Loucy (cell line): ENCODE measurements at regions not wholly inside any gene's neighbourhood (a gene's known extent, or its start where the extent isn't known, plus 50 kb on each side); places are given as distances from the start of the nearest gene placed in this dataset.

ENCODE experiments used
- EZH2phosphoT487 ChIP-seq: fragments of 200-600 bp; IDR thresholded peaks from 2 replicates; pipeline ENCODE4 v1.6.1; 2018; ENCODE audit warnings: antibody characterized with exemption, mild to moderate bottlenecking, moderate library complexity, borderline replicate concordance
- TF ChIP-seq, protein P1 (sequence below): fragments of 200-600 bp; sonication (generic); conservative IDR thresholded peaks from 2 replicates; pipeline ENCODE4 v1.5.1; 2014; ENCODE audit warnings: mild to moderate bottlenecking, antibody characterized with exemption, low read length

DNA sequence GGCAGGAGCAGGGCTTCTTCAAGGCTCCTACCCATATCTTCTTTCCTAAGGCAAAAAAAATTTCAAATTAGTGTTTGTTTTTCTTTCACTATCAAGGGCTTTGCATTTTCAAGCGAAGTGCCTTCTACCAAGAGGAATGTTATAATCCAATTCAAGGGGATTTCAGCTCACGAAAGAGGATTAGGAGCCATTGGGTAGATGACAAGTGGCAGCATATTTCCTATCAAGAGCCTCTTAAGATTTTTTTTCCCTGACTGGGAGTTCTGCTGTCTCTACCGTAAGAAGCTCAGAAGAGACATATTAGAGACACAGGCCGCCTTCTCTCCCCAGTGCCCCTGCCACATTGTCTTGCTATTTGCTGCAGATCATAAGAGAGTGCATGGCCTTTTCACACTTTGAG, 55.9 kb upstream of the BMAL1 start:
- TF ChIP-seq, protein P1, sequence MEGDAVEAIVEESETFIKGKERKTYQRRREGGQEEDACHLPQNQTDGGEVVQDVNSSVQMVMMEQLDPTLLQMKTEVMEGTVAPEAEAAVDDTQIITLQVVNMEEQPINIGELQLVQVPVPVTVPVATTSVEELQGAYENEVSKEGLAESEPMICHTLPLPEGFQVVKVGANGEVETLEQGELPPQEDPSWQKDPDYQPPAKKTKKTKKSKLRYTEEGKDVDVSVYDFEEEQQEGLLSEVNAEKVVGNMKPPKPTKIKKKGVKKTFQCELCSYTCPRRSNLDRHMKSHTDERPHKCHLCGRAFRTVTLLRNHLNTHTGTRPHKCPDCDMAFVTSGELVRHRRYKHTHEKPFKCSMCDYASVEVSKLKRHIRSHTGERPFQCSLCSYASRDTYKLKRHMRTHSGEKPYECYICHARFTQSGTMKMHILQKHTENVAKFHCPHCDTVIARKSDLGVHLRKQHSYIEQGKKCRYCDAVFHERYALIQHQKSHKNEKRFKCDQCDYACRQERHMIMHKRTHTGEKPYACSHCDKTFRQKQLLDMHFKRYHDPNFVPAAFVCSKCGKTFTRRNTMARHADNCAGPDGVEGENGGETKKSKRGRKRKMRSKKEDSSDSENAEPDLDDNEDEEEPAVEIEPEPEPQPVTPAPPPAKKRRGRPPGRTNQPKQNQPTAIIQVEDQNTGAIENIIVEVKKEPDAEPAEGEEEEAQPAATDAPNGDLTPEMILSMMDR: no peak
- TF ChIP-seq EZH2phosphoT487: no peak
